ENCODE measurements at regions not wholly inside any gene's neighbourhood (a gene's known extent, or its start where the extent isn't known, plus 50 kb on each side); places are given as distances from the start of the nearest gene placed in this dataset.
"Not testable (repeated sequence)": the region's sequence is repeated elsewhere in the genome, so short reads cannot be mapped to it uniquely, and the experiment has no call there.

GRCh38 chr17:64721556-64721955, 59.4 kb upstream of the SMURF2 start:
- DNase-seq = not testable (repeated sequence)

DNA sequence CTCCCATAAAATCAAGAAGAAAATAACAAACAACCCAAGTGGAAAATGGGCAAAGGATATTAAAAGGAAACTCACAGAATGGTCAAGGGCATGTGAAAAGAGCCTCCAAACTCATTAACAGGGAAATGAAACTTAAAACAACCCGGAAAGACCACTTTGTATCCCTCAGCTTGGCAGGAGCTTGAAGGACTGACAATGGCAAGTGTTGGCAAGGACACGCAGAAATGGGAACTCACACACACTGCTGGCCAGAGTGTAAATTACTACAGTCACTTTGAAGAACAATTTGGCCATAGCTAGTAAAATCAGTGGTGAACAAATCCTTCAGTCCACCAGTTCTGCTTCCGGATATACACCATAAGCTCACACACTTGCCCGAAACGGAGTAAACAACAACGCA, 58.1 kb upstream of the SMURF2 start:
- DNase-seq = not testable (repeated sequence)

- not testable (repeated sequence) for DNase-seq
Observed at GRCh38 chr17:64719517-64719916, 57.4 kb upstream of the SMURF2 start.

- DNase-seq = not testable (repeated sequence)
Observed at GRCh38 chr17:64718816-64719215, 56.7 kb upstream of the SMURF2 start.

- DNase-seq = no peak
Observed at GRCh38 chr17:64718058-64718457, 56.0 kb upstream of the SMURF2 start.

DNA sequence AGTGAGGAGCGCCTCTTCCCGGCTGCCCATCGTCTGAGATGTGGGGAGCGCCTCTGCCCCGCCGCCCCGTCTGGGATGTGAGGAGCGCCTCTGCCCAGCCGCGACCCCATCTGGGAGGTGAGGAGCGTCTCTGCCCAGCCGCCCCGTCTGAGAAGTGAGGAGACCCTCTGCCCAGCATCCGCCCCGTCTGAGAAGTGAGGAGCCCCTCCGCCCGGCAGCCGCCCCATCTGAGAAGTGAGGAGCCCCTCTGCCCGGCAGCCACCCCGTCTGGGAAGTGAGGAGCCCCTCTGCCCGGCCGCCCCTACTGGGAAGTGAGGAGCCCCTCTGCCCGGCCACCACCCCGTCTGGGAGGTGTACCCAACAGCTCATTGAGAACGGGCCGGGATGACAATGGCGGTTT, 54.4 kb upstream of the SMURF2 start:
- DNase-seq = not testable (repeated sequence)

- DNase-seq = not testable (repeated sequence)
Observed at GRCh38 chr17:64713786-64714185, 51.7 kb upstream of the SMURF2 start.

- peak; percentile 82 for DNase-seq
Observed at GRCh38 chr17:64712557-64713351, 50.6 kb upstream of the SMURF2 start.

Measured in Kasumi-1 (cell line).